GM18868 (cell line): ENCODE measurements at regions not wholly inside any gene's neighbourhood (a gene's known extent, or its start where the extent isn't known, plus 50 kb on each side); places are given as distances from the start of the nearest gene placed in this dataset.
A peak's percentile ranks its signal among the peaks of the same experiment; 100 is the strongest.

Experiments used
- ATAC-seq: cut with Tn5 transposase; IDR thresholded peaks from one replicate; pipeline ENCODE4 v1.9.1; 2021; ENCODE audit warnings: mild to moderate bottlenecking, moderate library complexity; ENCODE audit not compliant: unreplicated experiment

- ATAC-seq, result no peak
Observed at GRCh38 chr2:59893612-59894011, 659.8 kb downstream of the BCL11A start.

- no peak for ATAC-seq
Observed at GRCh38 chr2:59892398-59892797, 661.1 kb downstream of the BCL11A start.

DNA sequence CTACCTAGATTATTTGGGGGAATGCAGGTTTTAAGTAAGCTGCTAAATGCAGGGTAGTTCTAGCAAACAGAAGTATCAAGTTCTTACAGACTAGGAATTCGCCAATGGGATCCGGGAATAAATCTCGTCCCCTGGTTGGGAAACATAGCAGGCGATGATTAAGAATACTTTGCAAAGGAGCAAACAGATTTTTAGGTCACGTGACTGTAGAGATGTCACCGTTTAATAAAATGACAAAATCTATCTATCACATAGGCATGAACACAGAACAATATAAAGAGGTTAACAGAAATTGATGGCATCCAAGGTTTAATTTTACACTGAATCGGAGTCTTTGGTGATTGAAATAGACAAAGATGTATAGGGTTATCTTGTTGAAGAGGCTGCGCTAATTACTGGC lies 664.1 kb downstream of the BCL11A start:
- no peak for ATAC-seq

- ATAC-seq, result no peak
Observed at GRCh38 chr2:59888706-59889105, 664.7 kb downstream of the BCL11A start.

DNA sequence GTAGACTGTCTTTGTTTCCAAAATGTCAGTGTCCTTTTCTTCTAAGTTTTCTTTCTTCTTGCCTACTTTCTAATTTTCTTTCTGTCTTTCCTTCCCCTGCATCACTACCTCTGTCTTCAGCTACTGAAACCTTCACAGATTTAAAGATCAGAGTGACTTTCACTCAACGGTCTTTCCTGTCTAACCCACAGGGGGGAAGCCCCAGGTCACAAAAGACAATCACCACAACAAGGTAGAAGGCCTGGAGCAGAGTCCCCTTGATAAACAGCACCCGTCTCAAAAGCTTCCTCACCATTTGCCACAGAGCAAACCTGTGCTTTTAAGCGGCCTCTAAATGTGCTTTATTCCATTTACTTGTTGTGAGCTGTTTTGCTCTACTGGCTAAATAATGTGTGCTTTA lies 665.4 kb downstream of the BCL11A start:
- ATAC-seq, result peak; percentile 98

- ATAC-seq, result no peak
Observed at GRCh38 chr2:59887366-59887765, 666.1 kb downstream of the BCL11A start.

GRCh38 chr2:59886759-59887158 lies 666.7 kb downstream of the BCL11A start:
- no peak for ATAC-seq

GRCh38 chr2:59885541-59885940 lies 667.9 kb downstream of the BCL11A start:
- ATAC-seq, result no peak

- no peak for ATAC-seq
Observed at GRCh38 chr2:59884166-59884565, 669.3 kb downstream of the BCL11A start.

DNA sequence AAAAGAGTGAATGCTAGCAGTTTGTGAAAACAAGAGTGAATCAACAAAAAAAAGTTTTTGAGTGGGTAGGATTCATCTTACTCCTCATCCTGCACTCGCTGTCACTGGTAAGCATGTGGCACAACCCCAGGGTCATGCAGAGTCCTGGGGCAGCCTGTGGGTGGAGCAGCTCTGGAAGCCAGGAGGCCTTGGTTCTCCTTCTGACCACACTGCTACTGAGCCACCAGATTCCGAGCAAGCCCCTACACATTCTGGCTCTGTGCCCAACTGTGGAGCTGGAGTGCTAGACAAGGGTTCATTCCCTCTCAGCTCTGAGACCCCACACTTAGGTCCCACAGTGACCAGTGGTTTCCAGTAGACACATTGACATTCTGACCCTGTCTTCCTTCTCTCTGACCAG lies 670.6 kb downstream of the BCL11A start:
- ATAC-seq, result no peak

DNA sequence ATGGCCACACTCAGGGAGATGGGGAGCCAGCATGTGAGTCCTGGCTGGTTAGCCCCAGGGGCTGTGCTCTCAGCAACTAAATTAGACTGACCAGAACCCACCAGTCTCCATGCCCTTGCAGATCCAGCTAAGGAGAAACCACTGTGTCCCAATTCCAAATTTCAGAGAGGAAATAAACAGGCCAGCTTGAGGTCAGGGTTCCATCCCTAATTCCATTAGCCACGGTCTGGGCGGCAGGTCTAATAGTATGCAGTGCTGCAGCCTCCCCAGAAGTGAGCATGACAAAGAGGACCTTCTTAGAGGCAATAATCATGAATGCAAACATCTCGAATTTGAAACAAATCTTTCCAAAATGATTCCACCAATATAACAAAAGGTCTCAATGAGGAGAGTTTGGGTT lies 671.2 kb downstream of the BCL11A start:
- no peak for ATAC-seq

DNA sequence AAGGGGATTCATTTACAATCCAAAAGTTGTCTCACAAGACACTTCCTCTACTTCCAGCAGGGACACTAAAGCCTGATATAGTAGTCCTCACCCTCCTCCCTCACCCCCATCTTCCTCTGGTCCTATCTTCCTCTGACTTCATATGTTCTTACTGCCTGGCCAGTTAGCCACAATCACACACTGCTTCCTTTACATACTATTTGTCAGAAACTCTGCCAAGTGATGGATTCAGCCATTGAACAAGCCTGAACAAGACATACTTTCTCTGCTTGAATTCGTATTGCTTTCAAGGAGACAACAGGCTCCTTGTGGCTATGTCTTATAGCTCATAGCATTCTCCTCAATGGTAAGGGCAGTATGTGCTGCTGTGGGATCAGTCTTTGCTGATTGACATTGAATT lies 672.2 kb downstream of the BCL11A start:
- ATAC-seq, result no peak

GRCh38 chr2:59879700-59880131 lies 673.7 kb downstream of the BCL11A start:
- ATAC-seq, result no peak

DNA sequence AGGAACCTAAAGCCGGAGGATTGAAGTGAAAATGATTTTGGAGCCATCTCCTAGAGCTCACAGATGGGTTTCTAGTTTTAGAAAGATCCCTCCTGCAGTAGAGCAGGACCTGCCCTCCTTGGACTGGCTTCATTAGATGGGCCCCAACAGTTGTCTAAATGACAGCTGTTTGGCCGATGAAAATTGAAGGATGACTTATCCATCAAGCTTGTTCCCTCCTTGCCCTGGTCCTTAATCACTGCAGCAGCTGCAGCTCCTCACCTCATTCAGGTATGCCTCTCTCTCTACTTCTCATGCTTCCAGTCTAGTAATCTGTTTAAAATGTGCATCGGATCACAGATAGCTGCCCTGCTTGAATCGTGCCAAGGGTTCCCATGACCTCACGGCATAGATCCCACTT lies 677.6 kb downstream of the BCL11A start:
- no peak for ATAC-seq

DNA sequence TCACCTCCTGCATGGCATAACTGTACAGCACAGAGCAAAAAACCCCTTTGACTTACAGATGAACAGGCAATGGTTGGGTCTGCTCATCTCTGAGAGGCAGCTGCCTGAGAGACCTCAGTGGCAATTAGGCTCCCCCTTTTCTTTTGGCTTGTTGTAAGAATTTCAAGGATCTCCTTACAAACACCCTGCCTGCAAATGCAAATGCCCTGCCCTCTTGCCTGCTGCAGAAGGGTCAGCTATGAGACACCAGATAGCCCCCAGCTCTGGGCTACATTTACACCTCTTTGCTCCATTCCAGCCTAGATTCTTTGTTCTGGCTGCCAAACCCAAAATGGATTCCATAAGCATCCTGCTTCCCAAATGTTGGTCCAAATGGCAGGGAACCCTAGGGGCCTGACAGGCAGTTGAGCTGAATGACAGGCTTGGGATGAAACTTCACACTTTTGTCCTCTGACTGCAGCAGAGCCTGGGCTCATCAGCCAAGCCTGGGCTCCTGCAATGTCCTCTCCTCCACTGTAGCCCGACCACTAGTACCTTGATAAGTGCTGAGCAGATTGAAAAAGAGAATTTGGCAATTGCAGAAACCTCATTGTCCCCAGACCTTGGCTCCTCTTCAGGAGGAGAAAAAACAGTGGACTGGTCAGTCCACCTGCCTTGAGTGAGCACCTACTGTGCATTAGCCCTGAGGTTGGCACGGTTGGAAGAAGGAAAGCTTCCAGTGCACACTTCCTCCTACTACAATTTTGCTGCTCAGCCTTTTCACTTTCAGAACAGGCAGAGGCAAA lies 678.3 kb downstream of the BCL11A start:
- ATAC-seq, result no peak

DNA sequence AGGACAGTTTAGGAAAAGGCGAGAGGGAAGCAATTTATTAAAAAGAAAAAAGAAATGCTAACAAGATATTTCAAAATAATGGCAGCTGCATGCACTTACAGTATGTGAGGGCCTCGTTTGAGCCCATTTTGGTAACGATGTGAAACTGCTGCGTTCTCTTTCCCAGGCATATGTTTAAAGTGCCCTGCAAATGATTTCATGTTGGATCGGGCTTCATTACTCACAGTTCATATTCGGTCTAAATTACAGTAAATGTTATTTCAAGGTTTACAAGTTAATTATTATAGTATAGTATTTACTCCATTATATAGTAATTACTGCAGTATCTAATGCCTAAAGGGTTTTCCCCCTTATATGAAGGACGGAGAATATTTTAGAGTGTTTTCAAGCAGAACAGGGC lies 679.1 kb downstream of the BCL11A start:
- ATAC-seq, result no peak

DNA sequence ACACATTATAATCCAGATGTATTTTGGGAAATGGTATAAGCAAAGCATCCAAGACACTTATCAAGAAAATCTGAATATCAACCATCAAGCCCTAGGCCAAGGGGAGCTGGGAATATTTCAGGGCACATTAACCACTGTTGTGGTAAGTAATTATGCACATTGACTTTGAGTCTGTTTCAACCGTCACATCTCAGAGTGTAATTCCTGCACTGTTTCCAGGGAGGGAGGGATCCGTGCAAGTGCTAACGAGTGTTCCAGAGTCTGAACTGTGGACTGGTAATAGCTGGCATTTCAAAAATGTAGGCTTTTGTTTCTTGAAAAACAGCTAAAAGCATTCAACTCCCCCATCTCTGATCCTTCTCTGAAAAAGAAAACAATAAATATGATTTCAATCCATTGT lies 681.6 kb downstream of the BCL11A start:
- ATAC-seq, result no peak

- ATAC-seq, result no peak
Observed at GRCh38 chr2:59868981-59869380, 684.5 kb downstream of the BCL11A start.

DNA sequence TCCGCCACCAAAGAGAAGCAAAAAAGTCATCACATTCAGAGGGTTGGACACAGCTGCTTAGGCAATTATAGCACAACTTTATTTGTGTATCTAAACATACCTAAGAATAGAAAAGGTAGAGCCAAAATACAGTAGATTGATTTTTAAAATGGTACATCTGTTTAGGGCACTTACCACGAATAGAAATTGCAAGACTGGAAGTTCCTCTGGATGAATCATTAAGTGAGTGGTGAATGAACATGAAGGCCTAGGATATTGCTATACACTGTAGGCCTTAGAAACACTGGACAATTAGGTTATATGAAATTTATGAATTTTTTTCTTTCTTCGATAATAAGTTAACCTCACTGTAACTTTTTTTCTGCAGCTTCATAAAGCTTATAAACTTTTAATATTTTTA lies 687.0 kb downstream of the BCL11A start:
- no peak for ATAC-seq

- no peak for ATAC-seq
Observed at GRCh38 chr2:59858540-59858939, 694.9 kb downstream of the BCL11A start.

DNA sequence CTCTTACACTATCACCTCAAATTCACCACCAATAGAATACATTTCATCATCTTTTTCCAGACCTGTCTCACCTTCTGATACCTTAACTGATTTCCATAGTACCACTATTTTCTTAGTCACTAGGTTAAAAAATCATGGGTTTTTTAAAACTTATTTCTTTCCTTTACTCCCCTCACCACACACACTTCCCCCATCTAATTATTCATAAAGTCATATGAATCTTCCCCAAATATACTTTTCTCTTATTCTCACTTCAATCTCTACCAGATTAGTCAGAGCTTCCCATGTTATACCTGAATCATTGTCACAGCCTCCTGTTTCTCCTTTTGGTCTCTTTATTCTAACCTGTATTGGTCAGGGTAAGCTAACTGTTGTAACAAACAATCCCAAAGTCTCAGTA lies 696.3 kb downstream of the BCL11A start:
- ATAC-seq, result no peak

DNA sequence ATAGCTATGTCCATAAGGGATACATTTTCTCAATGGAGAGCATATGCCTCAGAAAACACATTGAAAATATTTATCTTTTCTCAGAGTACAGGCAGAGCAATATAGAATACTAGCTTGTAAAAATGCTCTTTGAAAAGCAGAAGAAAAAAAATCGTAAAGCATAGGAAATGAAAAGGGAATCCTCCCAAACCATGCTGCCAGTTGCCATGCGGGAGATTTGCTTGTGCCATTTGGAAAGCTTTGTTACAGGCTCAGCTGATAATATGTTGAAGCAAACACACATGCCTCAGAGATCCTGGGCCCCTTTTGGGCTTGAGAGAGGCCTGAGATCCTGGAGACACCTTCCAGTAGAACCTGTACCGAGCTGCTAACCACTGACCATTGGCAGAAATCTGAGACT lies 697.1 kb downstream of the BCL11A start:
- no peak for ATAC-seq

- no peak for ATAC-seq
Observed at GRCh38 chr2:59853032-59853431, 700.4 kb downstream of the BCL11A start.
